HEK293T (cell line): ENCODE measurements at regions not wholly inside any gene's neighbourhood (a gene's known extent, or its start where the extent isn't known, plus 50 kb on each side); places are given as distances from the start of the nearest gene placed in this dataset.

Experiments
- FOXK2 ChIP-seq: fragments of 450-650 bp; IDR thresholded peaks from 2 replicates; pipeline ENCODE4 v1.6.1; 2016; ENCODE audit warnings: mild to moderate bottlenecking
- FOXM1 ChIP-seq: fragments of 450-650 bp; IDR thresholded peaks from 2 replicates; pipeline ENCODE4 v1.6.1; 2017; ENCODE audit warnings: mild to moderate bottlenecking, borderline replicate concordance
- PKNOX1 ChIP-seq: fragments of 450-650 bp; IDR thresholded peaks from 2 replicates; pipeline ENCODE4 v1.6.1; 2016
- TARDBP ChIP-seq: fragments of 450-650 bp; IDR thresholded peaks from 2 replicates; pipeline ENCODE4 v1.6.1; 2016

- TF ChIP-seq TARDBP = no peak
- TF ChIP-seq FOXK2 = no peak
- no peak for TF ChIP-seq PKNOX1
- TF ChIP-seq FOXM1 = no peak
Measured at GRCh38 chr18:27461957-27462356, 276.8 kb upstream of the CHST9 start.
